GM21390 (cell line): ENCODE measurements at regions not wholly inside any gene's neighbourhood (a gene's known extent, or its start where the extent isn't known, plus 50 kb on each side); places are given as distances from the start of the nearest gene placed in this dataset.
"Not testable (repeated sequence)": the region's sequence is repeated elsewhere in the genome, so short reads cannot be mapped to it uniquely, and the experiment has no call there.

Experiments used
- ATAC-seq: cut with Tn5 transposase; IDR thresholded peaks from one replicate; pipeline ENCODE4 v1.9.1; 2021; ENCODE audit not compliant: unreplicated experiment

DNA sequence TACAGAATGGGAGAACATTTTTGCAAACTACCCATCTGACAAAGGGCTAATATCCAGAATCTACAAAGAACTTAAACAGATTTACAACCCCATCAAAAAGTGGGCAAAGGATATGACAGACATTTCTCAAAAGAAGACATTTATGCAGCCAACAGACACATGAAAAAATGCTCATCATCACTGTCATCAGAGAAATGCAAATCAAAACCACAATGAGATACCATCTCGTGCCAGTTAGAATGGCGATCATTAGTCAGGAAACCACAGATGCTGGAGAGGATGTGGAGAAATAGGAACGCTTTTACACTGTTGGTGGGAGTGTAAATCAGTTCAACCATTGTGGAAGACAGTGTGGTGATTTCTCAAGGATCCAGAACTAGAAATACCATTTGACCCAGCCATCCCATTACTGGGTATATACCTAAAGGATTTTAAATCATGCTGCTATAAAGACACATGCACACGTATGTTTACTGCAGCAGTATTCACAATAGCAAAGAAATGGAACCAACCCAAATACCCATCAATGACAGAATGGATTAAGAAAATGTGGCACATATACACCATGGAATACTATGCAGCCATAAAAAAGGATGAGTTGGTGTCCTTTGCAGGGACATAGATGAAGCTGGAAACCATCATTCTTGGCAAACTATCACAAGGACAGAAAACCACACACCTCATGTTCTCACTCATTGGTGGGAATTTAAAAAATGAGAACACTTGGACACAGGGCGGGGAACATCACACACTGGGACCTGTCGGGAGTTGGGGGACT, 317.7 kb upstream of the THBS1 start:
- ATAC-seq: not testable (repeated sequence)

DNA sequence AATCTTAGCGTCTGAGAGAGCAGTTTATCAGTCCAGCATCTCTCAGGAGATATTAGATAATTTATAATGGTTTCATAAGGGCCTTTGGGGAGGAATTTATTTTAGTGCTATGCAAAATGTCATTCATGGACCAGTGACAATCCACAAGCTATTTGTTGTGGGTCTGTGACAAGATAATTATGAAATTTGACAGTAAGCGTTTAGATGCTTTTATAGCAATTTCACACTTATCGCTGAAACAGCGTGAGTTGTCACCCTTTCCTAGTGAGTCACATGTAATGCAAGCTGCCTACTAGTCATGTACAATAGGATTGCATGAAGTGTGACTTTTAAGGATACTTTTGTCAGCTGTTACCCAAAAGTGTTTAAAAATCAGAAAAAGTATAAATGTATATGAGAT, 315.6 kb upstream of the THBS1 start:
- ATAC-seq: no peak

DNA sequence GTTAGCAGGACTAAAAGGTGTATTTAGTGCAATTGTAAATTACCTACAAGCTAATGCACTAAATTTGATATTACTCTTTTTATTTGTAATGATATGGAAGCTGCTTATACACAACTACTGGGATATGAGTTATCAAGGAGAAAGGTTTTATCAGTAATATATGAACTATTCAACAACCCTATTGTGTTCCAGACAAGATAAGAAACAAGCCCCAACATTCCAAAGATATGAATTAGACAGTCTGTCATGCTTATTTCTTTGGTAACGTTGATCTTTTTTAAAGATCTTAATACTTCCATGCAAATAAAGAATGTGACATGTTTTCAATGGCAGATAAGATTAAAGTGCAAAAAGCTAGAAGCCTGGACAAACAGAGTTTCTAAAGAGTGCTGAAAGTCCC, 314.0 kb upstream of the THBS1 start:
- ATAC-seq: no peak

DNA sequence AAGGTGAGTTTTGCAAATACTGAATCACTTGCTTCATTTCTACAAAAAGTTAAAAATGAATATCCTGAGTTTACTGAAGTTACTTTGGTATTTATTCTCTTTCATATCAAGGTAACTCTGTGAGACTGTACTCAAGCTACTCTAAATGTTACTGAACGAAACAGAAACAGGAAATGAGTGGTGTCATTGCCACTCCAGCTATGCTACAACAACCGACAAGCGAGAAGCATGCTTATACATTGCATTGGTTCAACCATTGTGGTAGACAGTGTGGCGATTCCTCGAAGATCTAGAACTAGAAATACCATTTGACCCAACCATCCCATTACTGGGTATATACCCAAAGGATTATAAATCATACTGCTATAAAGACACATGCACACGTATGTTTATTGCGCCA, 313.2 kb upstream of the THBS1 start:
- no peak for ATAC-seq

DNA sequence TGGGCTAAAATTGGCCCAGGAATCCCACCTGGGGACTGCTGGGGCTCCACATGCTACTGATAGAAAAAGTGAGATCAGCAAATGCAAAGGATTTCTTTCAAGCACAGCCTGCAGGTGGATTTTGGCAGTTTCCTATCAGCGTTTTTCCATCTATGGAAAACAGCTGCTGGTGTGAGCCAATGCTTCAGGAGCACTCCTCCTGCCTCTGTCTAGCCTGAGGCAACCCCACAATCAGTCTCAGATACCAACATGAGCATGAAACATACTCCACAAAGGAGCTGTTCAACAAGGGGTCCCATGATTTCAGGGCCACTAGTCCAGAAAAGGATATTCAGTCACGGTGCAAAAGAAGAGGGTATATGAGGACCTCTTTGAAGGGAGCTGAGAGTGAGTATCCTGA, 311.5 kb upstream of the THBS1 start:
- no peak for ATAC-seq

DNA sequence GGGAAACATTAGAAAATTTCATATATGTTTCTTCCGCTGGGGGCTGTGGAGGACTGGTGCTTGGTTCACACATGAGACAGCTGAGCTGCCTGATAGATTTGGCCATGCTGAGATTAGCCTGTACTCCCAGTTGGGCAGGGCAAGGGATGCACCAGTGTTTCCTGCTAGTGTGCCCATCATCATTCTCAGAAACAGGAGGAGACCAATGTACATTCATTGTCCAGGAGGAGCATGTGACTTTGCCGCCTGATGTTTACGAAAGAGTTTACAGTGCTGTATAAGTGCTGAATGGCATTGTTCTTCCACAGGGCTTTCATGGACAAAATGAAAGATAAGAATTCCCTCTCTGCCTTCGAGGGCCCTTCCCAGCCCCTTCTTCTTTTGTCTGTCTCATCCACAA, 311.1 kb upstream of the THBS1 start:
- ATAC-seq: no peak

DNA sequence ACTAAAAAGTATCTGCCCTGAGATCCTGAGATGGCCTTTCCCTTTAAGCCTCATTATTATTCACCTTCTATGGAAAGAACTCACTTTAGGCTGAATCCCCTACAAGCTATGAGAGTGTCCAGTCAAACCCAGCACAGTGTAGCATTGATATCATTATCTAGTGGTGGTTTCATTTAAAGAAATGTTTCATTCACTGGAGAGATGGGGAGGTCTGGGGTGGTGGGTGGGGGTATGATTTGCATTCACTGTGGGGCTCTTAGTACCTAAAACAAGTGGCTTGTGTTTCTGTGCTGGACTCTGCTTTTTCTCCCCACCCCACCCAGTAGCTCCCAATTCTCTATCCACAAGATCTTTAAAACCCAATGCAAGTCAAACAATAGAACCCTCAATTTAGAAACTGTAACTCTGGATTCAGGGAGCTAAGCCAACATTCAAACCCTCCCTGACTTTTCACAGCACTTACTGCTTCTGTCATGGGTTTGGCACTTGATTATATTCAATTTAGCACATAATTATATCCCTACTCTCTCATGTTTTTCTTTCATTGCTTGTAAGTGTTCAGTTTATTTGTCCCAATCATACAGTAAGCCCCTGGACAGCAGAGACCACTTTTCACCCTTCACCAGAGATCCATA, 310.5 kb upstream of the THBS1 start:
- no peak for ATAC-seq

DNA sequence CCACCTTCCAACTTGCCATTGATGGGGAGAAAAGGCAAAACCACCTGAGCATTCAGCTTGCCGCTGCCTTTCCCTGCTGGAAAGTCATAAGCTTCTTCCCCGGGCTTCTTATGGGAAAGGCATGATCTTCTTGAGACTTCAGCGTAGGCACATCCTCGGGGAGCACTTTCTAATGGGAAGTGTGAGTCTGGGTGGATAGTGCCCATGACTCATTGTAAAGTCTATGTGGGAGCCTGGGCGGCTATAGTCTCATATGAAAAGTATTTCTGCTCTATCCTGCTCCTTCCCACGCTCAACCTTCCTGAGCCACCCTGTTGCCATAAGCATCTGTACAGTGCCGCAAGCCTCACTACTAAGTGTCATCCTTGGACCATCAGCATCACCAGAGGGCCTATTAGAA, 309.9 kb upstream of the THBS1 start:
- ATAC-seq: no peak

DNA sequence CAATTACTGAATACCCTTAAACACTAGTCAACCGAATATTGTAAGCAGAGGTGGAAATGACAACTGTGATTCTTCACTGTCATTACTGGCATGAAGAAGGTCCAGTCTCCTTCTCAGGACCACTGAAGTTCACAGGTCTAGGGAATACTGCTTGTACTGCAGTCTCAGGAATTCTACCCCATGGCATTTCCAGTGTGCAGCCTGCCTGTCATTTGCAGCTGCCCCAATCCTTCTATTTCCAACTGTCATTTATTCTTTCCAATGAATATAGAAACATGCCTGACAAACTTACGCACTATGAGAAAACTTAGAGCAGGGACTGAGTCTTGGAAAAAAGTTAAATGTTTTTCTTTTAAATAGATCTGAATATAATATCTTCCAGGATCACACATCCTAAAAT, 308.0 kb upstream of the THBS1 start:
- ATAC-seq: no peak

DNA sequence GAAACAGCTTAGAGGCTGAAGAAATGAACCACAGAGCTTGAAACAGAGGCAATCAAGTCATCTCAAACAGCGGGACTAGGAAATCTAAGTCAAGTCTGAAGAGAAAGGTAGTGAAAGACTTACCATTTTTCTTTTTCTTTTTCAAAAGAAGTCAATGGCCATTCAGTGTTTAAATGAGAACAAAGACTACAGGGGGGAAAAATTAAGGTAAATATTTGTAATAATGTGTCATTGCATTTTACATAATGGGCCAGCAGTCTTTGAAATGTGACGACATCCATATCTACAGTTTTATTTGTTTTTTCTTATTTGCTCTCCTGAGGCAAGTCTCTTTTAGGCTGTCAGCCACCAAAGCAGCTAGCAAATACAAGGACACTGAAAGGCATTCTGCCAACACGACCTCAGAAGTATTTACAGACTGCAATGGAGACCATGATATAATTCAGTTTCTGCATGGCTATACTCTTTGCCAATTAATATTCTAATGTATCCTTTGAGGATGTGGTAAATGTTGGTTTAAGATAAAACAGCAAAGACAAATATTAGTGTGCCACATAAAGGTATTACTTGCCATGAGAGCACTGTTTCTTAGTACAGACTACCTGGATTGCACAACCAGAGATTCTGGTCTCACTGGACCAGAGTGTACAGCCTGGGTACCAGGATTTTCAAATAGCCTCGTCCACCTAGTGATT, 307.0 kb upstream of the THBS1 start:
- ATAC-seq: no peak

DNA sequence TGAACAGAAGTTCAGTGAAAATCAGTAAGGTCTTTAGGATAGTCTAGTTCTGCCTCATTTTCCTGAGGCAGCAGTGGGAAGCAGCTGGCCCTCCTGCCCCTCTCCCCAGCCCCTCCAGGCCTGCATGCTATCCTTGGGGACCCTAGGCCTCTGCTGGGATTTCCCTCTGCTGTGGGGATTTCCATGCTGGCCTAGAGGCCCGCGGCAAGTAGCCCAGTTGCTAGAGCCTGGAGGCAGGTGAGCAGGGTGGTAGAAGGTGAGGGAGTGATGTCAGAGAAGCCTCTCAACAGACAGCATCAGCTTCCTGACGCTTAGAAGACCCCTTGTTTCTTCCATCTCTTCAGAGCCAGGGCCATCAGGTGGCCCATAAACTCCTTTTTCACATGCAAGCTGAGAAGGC, 305.8 kb upstream of the THBS1 start:
- no peak for ATAC-seq

DNA sequence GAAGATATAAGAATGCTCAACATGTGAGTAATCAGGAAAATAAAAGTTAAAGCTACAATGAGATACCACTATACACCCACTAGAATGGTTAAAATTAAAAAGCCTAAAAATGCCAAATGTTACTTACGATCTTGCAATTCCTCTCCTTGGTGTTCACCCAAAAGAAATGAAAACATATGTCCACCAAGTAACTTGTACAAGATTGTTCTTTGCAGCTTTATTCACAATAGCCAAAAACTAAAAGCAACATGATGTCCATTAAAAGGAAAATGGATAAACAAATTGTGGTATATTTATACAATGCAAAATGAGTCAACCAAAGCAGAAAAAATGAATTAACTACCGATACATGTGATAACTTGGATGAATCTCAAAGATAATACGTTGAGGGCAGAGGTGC, 301.6 kb upstream of the THBS1 start:
- no peak for ATAC-seq

DNA sequence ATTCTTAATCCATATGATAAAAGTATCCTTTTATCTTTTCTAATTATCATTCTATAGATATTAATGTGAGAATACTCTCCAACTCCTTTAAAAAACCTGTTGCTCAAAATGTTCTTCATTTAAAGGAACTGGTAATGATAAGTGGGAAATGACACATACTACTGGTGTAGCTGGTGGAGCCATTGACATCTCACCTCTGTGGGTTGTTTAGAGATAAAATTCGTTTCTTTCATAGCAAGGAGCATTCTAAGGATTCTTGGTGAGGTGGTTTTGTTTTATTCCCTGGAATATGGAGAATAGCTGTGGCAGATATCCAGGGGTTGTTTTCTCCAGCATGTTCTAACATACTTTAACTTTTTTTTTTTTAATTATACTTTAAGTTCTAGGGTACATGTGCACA, 299.8 kb upstream of the THBS1 start:
- ATAC-seq: no peak

DNA sequence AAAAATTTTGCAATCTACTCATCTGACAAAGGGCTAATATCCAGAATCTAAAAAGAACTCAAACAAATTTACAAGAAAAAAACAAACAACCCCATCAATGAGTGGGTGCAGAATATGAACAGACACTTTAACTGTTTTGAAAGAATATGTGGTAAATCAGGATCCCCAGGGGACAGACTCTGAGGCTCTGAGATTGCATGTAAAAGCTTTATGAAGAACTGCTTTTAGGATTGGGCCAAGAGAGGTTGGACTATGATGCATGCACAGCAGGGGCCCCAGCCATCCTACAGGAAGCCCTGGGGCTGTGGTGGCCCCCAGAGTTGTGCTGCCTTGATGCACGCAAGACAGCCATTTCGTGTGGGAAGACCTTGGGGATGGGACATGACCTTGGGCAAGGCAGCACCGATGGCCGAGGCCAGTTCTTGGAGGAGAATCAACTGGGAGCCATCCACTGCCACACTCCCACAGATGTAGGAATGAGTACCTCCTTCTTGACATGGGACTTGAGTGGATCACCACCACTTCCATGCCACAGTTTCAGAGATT, 298.1 kb upstream of the THBS1 start:
- no peak for ATAC-seq

DNA sequence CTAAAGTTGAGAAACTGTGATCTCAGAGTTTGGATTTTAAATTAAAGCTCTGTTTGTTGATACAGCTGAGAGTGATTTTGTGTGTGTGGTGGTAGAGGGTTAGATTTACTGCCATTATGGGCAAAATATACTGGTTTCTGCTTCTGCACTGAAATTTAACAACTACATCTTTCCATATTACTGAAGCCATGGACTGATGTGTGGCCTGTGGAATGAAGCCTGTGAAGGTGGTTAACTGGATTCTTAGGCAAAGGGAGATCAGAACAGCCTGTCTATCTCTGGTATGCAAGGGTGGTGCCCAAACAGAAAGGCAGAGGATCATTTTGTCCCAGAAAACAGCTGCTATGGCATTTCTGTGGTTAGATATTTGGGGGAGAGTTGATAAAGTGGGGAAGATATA, 297.3 kb upstream of the THBS1 start:
- ATAC-seq: no peak

DNA sequence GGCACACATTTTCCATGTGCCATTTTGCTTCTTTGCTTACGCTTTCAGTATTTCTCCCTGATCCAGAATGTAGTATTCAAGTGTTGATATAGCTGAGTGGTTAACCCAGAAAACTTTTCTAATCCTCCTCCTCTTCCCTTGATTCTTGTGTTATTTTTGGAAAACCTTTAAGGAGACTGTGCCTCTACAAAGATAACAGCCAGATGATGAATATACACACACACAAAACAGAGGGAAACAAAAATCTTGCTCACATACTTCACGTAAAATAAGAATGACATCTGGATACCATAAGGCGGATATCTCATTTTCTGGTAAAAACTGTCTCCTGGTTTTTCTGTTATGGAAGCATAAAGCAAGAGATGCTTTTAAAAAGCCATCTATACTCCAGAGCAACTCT, 295.8 kb upstream of the THBS1 start:
- ATAC-seq: no peak

DNA sequence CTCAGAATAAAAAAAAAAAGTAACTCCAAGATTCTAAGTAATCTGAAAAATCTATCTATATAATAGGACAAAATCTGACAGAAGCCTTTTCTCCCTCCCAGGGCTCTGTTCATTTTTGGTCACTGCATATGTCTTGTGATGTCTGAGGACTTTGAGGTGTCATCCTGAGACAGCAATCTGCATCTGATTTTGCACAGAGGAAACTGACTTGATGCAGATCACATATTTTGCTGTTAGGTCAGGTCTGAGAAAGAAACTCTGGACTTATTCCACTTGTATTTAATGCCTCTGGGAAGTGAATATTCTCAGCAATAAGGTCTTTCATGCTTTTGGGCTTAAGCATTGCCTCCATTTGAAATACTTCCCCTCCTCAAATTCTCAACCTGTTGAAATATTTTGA, 295.2 kb upstream of the THBS1 start:
- no peak for ATAC-seq

DNA sequence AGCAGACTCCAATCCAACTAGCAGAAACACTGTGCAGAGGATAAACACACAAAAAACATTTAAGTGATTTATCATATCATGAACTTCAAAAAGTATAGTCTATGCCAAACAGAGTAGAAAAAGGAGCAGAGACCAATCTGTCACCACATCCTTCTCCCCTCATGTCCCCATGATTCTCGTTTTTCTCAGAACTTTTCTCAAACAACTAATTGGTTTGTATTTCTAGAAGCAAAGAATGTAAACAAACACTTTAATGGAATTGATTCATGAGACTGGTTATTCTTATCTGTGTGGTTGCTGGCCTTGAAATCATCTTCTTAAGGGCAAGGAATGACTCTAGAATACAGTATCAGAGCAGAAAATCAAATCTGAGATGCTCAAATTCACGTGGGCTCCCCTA, 294.2 kb upstream of the THBS1 start:
- ATAC-seq: no peak

DNA sequence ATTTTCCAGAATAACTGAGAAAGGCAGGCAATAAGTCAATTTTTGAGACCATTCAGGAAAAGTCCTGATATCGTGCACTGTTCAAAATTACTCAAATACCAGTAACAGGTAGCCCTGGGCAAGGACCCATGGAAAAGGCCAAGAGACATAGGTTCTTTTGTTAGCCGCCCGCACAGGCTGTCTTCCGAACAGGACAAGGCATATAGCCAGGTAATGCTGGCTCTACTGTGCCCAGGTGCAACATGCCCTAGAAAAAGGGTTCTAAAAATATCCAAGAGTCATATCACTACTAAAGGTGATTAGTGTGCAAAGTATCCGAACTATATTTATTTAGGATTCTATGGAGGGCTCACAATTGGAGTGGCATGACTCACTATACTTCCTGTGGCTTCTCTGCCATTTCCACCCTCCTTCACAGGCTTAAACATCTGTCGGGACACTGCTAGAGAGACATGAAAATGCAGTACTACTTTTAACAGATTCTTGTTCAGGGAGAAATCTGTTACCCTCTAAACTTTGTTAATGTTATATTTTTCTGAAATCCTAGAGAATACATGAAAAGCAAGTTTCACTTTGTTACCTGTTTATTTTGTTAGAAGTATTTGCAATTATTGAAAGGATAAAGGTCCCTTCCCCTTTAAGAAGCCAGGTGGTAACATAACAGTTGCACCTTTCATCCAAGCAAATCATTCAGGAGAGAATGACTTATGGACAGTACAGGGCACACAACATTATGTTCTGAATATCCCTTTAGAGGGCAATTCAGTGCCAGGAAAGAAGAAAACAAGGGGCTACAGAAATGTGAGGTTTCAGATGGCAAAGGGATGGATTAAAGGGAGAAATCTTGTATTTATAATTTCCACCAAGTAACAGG, 293.3 kb upstream of the THBS1 start:
- ATAC-seq: no peak

DNA sequence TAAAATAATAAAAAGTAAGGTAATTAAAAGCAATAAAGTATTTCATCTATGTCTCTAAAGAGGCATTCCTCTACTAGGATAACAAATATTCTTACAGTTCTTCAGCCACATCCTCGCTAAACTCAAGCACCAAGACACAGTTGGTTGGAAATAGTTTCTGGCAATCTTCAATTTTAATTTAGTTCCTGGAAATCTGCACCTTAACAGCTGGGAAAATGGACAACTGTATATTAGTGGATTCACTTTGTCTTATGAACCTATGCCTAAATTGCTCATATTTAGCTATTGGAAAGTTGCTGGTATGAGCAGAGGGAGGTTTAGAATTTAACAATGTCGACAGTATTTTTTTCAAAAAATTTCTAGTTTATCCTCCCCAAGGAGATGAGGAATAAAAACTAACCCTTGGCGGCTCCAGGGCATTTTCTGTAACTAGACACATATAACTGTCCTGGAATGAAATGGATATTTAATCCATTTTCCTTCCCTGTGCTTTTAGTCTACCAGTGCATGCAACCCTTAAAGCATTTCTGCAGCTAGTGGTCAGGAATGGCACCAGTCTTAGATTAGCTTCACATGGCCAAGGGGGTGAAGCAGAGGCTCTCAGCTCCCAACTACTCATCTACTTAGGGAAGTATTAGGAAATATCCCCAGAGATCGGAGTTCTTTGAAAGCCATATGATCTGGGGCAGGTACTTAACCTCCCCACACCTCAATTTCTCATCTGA, 290.0 kb upstream of the THBS1 start:
- ATAC-seq: no peak
